GM18873 (cell line): ENCODE measurements at regions not wholly inside any gene's neighbourhood (a gene's known extent, or its start where the extent isn't known, plus 50 kb on each side); places are given as distances from the start of the nearest gene placed in this dataset.

Experiments used
- ATAC-seq: cut with Tn5 transposase; IDR thresholded peaks from one replicate; pipeline ENCODE4 v1.9.1; 2021; ENCODE audit warnings: mild to moderate bottlenecking, moderate library complexity, moderate number of reproducible peaks; ENCODE audit not compliant: unreplicated experiment, low FRiP score

DNA sequence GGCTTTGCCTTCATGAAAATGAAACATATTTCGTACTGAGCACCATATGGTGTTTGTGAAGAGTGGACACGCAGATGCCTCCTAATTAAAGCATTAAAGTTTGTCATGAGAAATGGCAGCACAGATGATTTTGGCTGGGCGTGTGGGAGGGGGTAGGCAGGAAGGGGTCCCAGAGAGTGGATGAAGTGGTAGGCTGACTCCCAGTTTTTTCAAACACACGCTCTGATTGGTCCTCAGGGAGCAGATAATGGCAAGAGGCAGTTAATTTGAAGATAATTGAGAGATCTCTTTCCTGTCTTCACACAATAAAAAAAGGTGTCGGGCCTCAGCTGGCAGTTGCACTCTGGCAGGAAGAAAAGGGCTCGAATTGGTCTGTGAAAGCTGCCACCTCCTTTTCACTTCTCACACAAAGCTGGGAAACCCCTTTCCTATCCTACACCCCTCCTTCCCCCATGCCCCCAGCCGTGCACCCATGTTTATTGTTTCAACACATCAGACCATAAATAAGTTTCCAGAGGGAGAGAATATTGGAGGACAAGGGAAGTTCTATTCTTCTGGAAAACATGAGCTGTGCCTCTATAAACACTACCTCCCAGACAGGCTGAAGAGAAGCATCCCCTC lies 429.6 kb downstream of the ARHGEF28 start:
- ATAC-seq = no peak

DNA sequence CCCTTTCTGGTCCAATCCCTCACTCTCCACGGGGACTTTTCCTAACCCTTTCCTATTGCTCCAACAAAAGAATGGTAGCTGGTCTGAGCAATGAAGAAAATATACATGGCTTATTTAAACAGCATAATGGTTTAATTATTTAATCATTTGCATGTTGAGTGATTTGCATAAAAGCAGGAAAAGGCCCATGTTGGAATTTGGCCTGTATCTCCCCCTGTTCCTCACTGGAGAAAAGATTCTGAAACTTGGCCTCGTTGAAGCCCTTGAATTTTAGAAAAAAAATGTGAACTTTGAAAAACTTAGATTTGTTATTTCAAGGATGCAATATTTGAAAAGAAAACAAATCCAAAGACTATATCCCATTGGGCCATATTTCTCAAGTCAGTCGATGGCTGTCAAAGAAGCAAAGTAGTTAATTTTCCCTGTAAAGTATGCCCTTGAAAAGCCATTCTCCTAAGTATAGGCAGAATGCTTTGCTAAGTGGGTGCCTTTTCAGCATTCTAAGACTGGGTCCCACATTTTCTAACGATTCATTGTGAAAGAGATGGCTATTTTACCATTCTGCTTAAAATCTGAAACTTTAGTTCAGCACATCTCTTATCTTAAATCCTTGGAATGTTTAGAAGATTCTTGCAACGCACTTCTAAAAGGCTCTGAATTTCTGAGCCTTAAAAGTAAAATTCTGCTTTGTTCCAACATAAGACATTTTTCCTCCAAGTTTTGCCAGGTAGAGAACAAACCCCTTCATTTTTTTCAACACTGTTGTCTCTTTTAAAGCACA lies 428.8 kb downstream of the ARHGEF28 start:
- ATAC-seq = no peak

DNA sequence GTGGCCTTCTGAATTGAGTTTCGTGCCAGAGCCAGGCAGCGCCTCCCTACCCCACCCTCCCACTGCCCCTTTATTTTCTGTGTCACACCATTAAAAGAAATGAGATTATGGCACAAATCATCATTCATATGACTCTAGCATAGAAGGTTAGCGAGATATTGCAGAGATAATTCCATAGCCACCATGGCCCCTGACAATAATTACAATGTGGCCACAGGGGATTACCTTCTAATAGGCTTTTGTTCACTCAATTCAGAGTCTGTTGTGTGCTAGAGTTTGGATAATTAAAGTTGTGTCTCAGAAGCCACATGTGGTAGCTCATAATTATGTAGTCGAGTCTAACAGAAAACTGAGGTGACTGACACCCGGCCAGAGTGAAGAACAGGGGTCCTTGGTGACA lies 428.1 kb downstream of the ARHGEF28 start:
- ATAC-seq = no peak

DNA sequence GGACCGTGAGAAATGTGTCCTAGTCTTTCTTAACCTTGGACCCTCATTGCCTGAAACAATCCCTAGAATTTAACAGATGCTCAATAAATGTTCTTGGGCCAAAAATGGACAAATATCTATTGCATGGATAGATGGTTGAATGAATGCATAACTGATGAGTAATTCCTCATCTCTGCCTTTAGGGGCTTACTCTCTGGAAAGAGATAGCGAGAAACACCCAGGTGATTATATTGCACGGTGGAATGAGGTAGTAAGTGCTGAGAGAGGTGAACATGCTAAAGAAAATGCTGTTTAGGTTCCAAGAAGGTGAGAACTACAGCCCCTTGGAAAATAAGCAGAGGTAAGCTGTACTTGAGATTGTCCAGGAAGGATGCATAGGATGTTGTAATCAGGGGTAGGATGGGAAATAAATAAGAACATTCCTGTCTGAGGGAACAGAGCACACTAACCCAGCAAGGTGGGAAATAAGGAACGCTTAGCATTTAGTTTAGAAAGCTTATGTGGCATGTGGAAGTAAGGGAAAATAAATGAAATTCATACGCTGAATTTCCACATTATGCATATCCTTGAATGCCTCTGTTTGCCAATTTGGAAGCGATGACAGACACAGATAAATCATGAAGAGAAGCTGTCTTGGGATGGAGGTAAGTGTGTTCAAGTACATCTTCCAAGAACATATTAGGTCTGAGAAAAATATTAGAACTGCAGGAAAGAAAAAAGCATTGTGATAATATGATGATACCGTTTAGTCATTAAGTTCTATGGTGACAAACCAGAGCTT lies 426.6 kb downstream of the ARHGEF28 start:
- no peak for ATAC-seq

DNA sequence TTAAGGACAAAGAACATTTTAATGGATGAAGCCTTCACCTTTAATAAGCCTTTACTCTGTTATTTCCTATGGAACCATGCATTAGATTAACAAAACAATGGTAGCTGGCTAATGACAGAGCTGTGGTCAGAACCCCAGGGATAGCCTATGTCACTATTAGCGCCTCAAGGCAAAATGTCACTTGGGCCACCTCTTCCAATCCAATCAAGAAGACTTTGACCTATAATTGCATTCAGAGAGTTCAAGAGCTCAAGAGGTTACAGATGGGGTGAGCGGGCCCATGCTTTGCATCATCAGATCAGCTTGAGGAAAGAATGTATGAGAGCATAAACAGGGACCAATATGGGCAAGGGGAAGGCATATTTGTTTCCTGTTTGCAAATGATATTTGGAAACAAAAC lies 425.1 kb downstream of the ARHGEF28 start:
- no peak for ATAC-seq

DNA sequence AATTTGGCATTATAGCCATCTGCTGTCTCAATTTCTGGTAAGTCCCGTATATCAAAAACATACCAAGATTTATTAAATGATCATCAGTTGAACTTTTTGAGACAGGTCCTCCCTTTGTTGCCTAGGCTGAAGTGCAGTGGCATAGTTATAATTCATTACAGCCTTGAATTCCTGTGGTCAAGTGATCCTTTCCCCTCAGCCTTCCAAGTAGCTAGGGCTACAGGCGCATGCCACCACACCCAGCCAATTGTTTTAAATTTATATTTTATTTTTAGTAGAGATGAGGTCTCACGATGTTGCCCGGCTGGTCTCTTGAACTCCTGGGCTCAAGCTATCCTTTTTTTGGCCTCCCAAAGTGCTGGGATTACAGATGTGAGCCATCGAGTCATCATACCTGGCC lies 418.9 kb downstream of the ARHGEF28 start:
- ATAC-seq = no peak

DNA sequence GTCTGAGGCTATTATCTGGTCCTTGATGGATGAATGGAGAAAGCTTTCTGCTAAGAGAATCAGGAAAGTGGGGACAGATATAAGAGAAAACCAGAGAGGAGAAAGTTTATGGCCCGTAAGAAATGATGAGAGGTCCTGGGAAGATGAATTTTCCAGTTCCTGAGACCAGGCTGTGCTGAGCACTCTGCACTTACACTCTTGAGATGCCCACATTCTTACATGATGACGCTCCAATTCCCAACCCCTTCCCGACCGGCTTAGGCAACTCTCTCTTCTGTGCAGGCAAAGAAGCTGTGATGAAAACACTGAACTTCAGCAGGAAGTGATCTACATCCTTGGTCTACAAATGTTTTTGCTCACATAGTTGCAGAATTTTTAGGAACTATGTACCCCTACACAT lies 417.0 kb downstream of the ARHGEF28 start:
- ATAC-seq = no peak

DNA sequence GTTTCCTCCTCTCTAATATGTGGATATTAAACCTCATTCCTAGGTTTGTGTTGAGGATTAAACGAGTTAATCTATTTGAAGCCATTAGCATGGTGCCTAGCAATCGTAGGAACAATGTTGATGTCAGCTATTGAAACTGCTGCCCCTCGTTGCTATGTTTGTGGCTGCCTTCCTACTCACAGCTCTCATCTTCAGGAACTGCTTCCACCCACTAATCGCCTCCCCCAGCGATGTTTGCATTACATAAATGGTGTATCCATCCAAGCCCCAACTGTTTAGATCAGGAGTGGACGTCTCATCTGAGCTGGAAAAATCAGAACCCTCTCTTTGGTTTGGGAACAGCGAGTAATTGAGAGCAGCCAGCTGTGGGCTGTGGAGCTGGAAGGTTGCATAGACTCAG lies 416.6 kb downstream of the ARHGEF28 start:
- no peak for ATAC-seq

DNA sequence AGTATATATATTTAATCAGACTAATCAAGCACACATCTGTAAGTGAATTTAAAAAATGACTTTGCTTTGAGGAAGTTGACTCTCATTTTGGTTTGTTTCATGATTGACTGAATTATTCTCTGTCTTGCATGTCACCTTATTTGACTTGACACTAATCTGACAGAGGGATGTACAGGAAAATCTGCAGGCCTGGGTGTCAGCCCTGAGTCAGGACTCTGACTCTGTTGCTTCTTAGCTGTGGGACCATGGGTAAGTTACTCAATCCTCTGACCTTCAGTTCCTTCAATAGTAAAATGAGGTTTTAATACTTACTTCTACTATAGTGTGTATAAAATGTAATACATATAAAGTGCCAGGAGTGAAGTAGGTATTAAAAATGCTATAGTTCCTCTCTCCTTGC lies 415.9 kb downstream of the ARHGEF28 start:
- no peak for ATAC-seq

DNA sequence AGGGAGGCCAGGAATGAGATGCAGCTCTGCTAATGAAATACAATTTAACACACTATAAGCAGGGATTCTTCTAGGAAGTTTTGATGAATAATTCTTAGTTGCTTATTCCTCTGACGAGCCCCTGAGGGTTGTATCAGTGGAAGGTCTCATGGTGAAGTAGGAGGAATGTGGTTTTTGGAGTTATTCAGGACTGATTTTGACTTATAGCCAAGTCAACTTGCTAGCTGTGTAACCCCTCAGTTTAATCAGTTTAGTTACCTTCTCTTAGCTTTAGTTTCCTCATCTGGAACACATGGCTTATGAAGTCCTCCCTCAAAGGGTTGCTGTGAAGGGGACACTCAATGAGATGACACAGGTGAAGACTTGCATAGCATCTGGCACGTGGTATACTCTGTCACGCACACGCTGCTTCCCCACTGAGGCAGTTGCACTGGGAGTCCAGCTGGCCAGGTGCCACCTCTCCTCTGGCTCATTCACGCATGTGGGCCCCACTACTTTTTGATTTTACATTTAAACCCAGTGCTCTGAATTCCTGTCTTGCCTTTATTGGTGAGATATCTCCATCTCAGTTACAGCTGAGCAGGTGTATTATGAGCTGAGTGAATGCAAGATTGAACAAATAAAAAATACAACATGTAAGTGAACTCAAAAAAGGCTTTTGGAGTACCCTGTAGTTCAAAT lies 415.0 kb downstream of the ARHGEF28 start:
- no peak for ATAC-seq

DNA sequence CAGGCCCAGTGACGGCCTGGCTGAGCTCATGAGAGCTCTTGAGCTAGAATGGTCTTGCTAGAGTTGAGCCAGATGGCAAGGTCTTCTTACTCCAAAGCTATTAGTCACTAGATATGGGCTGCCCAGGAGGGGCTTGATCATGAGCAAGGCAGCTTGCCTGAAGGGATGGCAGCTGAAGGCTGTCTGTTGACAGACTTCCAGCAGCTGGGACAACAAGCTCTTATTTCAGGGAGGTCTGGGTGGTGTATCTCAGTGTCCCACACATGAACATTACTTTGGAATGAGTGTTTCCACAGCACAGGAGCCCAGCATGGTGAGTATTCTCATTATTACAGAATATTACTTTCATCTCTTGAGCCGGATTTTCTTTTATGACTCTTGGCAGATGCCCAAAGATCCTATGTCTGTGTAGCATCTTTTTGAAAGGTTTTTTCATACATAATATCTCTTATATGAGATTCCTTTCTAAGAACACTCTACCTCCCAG lies 414.1 kb downstream of the ARHGEF28 start:
- ATAC-seq = no peak

DNA sequence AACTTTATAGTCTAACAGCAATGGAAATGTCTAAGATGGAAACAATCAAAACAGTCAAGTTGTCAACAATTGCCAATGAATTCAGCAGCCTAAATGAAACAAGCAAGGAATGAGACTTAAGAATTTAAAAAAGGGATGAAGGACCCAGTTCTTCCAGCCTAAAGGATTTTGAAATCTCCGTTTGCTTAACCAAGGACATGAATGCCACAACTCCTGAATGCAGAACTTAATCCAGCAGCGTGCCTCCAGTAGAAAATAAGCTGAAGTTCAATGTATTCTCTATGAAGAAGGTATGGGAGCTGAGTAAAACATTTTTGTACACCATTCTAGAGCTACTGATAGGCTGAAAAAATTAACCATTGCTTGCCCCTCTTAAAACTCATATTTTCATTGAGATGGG lies 411.3 kb downstream of the ARHGEF28 start:
- ATAC-seq = no peak

DNA sequence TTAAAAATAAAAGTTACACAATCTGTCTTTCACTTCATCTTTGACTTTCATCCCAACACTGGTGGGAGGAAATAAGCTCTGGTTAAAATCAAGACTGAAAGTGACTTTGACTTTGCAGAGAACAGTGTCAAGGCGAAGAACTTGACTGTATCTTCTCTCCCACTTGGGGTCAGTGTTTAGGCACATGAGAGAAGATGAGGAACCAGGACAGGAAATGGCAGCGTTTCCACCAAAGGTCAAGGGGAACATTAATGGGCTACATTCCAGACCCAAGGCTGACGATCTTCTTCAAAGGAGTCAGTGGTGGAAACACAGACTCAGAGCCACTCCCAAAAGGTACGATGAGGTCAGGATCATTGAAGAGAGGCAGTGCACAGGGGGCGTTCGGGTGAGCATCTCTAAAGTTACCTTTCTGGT lies 409.5 kb downstream of the ARHGEF28 start:
- no peak for ATAC-seq

DNA sequence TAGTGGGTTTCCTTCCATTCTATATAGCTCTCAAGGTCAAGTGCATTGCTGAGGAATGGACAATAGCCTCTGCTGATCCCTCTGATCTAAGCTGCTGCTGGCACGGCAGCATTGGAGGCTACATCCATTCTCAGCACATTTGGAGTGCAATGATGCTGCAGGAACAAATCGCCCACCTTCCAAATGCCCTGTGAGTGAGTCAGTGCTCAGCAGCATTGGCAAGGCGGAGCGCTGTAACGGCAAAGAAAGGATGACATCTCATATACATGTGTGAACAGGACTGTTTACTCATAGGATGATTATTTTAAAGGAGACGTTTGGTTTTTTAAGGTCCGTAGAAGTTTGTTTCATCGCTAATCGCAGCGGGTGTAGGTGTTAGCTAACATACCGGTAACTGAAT lies 408.7 kb downstream of the ARHGEF28 start:
- ATAC-seq = no peak

DNA sequence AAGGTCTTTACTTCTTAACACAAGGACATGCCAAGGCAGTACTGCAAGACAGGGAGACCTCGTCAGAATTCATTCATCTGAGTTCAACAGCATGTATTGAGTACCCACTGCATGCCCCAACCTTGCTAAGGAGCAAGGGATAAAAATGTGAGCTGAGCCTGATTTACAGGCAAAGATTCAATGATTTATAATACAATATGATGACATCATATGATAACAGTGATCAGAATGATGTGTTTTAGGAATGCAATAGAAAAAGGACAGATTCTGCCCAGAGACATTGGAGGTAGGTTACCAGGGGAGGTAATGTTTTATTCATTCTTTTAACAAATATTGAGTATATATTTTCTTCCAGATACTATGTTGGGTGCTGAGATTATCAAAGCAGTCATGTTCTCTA lies 406.6 kb downstream of the ARHGEF28 start:
- no peak for ATAC-seq

DNA sequence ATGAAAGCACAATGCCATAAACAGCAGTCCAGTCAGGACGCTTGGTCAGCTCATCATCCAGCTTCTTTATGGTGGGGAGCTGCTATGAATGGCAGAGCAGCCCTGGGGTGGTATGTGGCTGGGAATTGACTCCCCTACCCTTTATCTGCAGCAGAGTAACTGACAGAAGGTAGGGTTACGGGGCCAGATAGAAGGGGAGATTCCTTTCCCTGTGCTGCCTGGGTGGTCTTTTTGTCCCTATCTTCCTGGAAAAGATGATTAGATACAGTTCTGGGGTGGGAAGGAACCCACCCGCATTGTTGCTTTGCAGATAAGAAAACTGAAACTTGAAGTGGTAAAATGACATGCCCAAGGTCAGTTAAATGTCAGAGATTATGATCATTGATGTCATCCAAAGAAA lies 405.5 kb downstream of the ARHGEF28 start:
- ATAC-seq = no peak

DNA sequence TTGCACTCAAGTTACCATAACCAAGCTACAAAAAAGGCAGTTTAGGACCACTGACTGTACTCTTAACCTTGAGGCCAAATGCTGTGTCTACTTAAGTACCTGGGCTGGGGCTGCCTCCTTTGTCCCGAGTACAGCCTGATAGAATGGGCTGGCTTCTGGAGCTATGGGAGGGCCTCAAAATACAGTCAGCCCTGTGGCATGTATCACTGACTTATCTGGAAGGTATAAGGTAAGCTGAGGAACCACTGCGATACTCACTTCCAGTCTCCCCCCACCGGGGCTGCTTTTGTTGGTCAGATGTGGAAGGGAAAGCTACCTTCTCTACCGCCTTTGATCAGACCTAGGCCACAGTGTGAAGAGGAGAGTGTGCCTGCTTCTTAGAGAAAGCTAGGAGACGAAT lies 404.8 kb downstream of the ARHGEF28 start:
- no peak for ATAC-seq

DNA sequence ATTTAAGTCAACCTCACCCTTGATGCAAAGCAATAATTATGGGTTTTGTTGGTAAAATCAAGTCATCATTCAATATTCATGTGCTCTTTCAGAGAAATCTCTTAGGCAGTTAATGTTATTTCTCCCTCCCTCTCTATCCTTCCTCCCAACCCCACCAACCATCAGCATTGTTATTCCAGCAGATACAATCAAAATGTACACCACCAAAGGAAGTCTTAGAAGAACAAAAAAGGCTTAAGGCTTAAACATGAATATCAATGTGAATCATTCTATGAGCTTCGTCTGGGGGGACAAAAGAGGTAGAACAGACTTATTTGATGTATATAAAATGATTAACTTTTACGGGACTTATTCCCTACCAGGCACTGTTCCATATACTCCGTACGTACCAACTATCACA lies 404.4 kb downstream of the ARHGEF28 start:
- ATAC-seq = no peak

DNA sequence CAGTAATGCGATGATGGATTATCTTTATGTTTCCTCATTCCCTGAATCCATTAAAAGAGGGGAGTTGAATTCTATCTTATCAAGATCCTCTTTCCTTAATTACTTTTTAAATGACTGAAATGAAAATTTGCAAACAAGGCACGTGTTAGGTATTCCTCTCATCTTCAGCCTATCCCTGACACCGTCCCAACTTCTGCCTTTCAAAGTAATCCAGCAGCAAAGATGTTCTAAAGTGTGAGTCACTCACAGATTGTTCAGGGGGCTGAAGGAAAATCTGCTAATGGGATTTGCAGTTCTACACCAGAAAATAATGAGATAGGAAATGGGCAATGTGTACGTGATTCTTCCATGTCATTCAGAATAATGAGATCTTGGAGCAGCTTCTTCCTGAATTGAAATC lies 403.0 kb downstream of the ARHGEF28 start:
- ATAC-seq = no peak

DNA sequence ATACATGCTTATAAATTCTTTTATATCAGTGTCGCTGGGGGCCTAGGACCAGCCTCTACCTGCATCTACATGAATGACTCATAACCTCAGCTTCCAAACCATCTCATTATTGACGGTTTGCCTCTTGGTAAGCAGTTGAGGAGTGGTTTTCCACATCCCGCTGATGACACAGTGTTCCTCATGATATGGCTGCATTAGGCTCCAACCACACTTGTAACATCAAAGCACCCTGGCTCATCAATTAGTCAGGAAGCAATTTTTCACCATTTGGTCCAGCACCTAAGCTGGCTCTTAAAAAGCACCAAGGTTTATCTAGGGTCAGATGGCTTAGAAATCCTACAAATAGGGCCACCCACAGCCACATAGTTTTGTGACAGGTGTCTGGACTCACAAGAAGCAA lies 402.4 kb downstream of the ARHGEF28 start:
- ATAC-seq = no peak
